GM21390 (cell line): ENCODE measurements at regions not wholly inside any gene's neighbourhood (a gene's known extent, or its start where the extent isn't known, plus 50 kb on each side); places are given as distances from the start of the nearest gene placed in this dataset.

Source experiments
- ATAC-seq: cut with Tn5 transposase; IDR thresholded peaks from one replicate; pipeline ENCODE4 v1.9.1; 2021; ENCODE audit not compliant: unreplicated experiment

GRCh38 chr14:59091976-59092375 lies 96.5 kb upstream of the DAAM1 start:
- ATAC-seq, result no peak

GRCh38 chr14:59093902-59094301 lies 94.6 kb upstream of the DAAM1 start:
- no peak for ATAC-seq

- ATAC-seq, result no peak
Observed at GRCh38 chr14:59096303-59096702, 92.2 kb upstream of the DAAM1 start.

DNA sequence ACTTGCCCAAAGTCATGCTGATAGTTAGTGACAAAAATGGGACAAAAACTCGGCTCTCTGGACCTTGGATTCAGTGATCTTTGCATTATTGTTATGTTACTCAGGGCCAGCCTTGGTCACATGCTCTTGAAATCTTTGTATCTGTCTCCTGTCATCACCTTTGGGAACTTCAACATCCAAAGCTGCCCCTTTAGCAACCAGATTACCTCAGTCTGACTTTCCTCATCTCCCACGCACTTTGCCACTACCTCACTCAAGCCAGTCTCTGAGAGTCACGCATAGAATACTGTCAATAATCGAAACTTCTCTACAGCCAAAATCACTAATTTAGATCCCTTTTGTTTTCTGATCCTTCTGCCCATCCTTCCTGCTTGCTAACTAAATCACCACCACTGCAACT lies 90.8 kb upstream of the DAAM1 start:
- ATAC-seq, result no peak

GRCh38 chr14:59098377-59098776 lies 90.1 kb upstream of the DAAM1 start:
- no peak for ATAC-seq

- no peak for ATAC-seq
Observed at GRCh38 chr14:59100205-59100604, 88.3 kb upstream of the DAAM1 start.

DNA sequence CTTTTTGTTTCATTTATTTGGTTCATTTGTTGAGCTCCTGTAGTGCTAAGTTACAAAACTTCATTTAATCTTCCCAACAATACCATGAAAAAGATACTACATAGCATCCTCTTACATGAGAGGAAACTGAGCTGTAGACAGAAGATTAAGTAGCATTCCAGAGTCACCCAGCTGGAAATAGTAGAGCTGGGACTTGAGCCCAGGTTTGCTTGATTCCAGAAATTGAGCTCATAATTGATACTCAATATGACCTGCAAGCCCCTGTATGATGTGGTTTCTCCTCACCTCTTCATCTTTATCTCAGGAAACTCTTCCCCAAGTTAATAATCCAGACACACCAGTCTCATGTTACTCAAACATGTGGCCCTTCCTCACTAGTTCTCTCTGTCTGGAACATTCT lies 87.0 kb upstream of the DAAM1 start:
- no peak for ATAC-seq

GRCh38 chr14:59103396-59103795 lies 85.1 kb upstream of the DAAM1 start:
- ATAC-seq, result no peak

DNA sequence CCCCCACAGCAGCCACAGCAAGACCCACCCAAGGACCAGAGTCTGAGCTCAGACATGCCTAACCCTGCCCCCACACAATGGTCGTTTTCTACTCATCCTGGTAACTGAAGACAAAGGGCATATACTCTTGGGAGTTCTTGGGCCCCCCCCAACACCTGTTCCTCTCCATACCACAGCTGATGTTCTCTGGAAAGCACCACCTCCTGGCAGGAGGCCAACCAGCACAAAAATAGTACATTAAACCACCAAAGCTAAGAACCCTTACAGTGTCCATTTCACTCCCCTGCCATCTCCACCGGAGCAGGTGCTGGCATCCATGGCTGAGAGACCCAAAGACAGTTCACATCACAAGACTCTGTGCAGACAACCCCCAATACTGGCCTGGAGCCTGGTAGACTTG lies 80.6 kb upstream of the DAAM1 start:
- ATAC-seq, result no peak

- no peak for ATAC-seq
Observed at GRCh38 chr14:59116984-59117415, 71.5 kb upstream of the DAAM1 start.

- ATAC-seq, result no peak
Observed at GRCh38 chr14:59117754-59118528, 70.5 kb upstream of the DAAM1 start.

DNA sequence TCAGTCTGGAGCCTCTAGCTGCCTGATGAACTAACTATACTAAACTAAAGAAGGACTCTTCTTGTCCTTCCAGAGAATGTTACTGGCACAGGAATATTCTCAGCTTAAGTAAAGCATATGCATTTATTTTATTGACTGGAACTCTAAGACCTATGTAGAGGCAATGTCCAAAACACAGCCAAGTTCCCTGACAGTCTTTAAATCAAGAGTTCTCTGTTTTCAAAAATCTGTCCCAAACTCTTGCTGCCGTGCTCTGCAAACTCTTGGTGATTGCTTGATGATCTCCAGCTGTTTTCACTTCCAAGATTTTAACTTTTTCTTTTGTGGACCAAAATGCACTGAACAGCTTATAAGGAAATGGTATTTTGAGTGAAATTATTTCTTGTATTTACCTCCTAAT lies 67.5 kb upstream of the DAAM1 start:
- ATAC-seq, result no peak

- ATAC-seq, result no peak
Observed at GRCh38 chr14:59123531-59123930, 64.9 kb upstream of the DAAM1 start.

GRCh38 chr14:59123975-59124374 lies 64.5 kb upstream of the DAAM1 start:
- ATAC-seq, result no peak

DNA sequence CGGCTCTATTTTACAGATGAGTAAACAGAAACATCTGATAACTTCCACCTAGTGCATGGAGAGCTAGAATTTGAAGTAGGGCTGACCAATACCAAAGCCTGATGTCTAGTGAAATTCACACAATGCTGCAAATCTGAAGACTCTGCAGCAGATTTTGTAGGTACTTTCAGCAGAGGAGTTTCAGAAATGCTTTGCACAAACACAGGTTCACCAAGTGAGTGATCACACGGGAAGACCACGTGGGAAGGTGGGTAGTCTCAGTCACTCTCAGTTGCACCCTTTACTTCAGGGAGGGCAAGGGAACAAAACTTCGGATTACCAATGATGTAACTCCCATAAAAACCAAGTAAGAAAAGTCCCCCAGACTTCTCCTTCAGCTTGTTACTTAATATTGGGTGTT lies 63.3 kb upstream of the DAAM1 start:
- no peak for ATAC-seq

DNA sequence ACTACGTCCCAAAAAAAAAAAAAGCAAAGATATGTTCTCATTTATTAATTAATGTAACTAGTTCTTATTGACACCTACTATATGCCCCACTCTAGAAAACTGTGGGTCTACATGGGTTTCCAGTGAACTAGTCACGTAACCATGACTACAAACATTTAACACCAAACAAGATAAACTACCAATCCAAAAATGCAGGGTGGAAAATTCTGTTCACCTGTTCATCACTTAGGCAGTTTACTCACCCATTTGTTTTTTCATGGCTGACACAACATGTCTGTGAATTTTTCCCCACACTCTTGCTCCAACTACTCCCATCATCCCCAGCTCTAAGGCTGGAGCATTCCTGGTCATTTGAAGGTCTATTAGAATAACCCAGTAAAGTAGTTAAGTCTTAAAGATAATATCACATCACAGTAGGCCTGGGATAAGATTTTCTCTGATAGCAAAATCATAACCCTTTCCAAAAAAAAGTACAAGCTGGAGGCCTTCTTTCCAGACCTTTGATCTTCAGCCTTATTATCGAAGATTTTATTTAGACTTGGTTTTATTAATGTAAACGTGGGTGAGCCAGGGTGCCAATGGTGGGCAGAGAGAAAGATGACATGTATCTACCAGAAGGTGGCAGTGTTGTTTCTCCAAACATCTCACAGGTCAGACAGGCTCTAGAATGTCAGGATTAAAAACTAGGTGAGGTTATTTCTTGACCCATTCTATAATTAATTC lies 61.6 kb upstream of the DAAM1 start:
- ATAC-seq, result no peak

- no peak for ATAC-seq
Observed at GRCh38 chr14:59127437-59127732, 61.1 kb upstream of the DAAM1 start.

- ATAC-seq, result no peak
Observed at GRCh38 chr14:59130462-59130861, 58.0 kb upstream of the DAAM1 start.

DNA sequence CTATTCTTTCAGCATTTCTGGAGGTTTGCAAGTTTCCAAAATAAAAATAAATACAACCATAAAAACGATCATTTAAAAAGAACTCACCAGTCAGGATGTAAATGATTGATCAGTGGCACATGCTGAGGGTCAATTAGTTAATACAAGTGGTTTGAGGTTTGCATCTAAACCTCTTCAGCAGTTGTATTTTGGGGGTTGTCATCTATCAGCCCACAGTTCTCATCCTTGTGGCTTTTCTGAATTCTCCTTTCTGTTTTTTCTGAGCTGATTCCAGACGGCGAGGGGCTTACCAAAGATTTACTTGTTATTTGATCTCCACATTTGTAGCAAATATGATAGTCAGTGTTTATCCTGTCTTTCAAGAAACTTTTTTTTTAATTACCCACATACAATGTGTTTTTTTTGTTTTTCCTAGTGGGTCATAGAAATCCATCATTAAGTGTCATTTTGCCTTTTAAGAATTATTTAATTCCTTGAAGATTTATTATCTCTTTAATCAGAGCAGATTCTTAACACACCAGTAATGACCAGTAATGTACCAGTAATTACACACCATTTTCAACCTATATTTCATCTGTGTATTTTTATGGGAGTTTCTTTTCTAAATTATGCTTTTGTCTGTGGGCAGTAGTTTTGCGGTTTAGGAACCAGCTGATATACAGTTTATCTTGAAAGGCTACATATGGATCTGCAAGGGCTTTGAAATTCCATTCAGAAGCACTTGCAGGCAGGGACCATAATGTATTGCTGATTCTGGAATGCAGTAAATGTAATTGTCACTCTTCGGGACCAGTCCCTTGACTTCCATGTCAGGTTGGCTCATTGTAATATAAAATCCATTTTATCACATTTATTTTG lies 56.3 kb upstream of the DAAM1 start:
- no peak for ATAC-seq

DNA sequence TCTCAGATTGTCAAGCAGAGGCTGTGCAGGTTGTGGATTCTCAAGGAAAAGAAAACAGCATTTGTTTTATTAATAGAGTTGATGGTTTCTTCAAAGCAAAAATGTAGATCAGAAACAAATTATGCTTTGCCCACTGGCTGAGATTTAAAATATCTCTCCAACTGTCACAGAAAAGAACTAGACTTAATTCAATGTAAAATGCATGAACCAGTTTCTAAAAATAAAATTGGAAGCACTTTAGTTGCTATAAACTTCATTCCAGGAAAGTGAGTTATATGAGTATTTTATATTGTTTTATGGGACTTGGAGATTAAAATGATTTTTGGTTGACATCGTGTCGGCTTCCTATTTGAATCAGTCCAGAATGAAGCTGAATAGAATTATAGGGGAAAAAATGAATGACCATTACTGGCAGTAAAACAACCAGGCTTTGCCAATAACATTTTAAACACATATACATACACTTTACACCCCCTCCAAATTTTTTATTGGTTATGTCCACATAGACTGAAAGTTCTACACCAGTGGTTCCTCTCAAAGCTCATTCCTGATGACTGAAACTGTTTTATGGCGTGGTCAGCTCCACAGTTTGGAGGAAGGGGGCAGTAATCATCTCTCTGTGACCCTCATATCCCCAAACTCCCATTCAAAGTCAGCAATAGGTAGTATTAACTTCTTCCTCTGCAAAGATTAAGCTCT lies 55.5 kb upstream of the DAAM1 start:
- no peak for ATAC-seq

- no peak for ATAC-seq
Observed at GRCh38 chr14:59133709-59134108, 54.8 kb upstream of the DAAM1 start.
